GM12874 (cell line): ENCODE measurements at regions not wholly inside any gene's neighbourhood (a gene's known extent, or its start where the extent isn't known, plus 50 kb on each side); places are given as distances from the start of the nearest gene placed in this dataset.

Source experiments
- TF ChIP-seq, protein P1 (sequence below): IDR thresholded peaks from 2 replicates; pipeline ENCODE4 v1.5.1; 2011; ENCODE audit warnings: low read depth, mild to moderate bottlenecking, control low read depth, low read length, moderate library complexity; ENCODE audit not compliant: insufficient read depth

DNA sequence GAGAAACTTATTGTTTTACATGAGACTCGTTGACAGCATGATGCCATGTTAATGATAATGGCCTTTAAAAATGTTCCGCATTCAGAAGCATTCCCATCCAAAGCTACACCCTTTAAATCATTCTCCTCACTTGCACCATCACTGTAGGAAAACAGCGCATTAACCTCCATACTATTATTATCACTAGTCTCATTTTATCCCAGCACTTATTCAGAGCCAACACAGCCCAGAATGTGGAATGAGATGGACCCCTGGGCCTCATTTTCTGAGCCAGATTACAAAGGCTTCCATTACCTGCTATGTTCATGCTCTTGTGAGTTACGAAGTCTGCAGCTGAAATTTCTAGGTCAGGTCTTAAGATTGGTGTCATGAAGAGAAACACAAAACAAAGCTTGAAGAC is 159.4 kb downstream of the HS3ST3A1 start:
- TF ChIP-seq, protein P1, sequence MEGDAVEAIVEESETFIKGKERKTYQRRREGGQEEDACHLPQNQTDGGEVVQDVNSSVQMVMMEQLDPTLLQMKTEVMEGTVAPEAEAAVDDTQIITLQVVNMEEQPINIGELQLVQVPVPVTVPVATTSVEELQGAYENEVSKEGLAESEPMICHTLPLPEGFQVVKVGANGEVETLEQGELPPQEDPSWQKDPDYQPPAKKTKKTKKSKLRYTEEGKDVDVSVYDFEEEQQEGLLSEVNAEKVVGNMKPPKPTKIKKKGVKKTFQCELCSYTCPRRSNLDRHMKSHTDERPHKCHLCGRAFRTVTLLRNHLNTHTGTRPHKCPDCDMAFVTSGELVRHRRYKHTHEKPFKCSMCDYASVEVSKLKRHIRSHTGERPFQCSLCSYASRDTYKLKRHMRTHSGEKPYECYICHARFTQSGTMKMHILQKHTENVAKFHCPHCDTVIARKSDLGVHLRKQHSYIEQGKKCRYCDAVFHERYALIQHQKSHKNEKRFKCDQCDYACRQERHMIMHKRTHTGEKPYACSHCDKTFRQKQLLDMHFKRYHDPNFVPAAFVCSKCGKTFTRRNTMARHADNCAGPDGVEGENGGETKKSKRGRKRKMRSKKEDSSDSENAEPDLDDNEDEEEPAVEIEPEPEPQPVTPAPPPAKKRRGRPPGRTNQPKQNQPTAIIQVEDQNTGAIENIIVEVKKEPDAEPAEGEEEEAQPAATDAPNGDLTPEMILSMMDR = no peak

DNA sequence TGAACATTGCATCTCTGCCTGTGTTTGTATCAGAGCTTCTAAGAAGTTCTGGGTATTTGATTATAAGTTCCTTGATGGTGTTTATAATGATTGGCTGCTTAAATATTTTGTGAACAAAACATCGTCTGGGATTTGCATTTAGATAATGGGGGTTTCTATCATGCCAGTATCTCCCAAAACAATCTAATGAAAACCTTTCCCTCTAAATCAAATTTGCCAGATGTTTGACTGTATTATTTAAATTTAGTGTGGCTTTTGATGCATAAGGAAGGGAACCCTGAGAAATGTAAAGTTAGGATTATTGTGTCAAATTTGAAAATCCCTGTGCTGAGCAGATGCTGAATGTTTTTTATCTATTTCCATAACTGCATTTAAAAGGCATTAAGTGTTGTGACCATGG is 159.9 kb downstream of the HS3ST3A1 start:
- TF ChIP-seq, protein P1 = no peak

DNA sequence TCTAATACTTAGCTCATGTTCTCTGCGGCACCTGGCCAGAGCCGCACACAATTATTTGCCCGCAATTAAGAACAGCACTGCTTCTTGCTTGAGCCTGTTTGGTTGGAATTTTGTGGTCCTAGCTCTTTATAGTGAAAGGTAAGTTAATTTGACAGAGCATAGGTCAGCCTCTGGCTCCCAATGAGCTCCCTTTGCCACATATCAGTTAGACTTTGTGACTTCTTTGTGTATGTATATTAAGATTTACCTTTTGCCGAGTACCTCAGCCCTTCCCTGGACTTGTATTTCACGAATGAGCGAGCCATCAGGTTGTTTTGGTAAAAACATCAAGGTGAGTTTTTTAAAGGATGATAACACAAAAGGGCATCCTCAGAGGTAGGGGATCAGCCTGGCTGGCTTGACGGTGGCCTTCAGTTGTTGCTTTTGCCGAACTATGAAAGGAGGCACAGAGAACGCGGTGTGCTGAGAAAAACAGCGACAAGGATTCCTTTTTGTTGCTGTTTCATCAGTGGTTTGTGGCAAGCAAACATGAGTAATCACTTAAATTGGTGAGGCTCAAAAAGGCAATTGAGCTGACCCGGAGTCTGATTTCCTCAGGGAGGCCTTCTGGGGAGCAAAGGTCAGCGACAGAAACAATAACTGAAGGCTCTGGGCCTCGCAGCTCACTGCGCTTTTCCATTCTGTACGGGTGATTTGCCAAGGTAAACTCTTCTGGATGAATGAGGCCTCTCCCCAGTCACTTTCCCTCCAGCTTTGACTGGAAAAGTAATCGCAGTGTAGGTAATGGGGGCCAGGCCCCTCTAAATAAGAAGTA is 163.6 kb downstream of the HS3ST3A1 start:
- TF ChIP-seq, protein P1 = no peak

DNA sequence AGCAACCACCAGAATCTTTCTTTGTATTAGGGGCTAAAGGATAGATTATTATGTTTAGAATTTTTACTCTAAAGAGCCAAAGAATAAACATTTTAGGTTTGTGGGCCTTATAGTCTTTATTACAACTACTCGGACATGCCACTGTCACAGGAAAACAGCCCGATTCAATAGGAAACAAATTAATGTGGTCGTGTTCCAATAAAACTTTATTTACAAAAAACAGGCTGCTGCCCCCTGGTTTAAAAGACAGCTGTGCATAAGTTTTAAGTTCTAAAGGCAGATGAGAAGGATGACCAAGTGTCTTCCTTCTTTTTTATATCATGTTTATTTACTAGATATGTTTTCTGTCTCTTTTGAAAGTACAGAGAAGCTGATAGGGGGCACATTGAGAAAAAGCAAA is 166.5 kb downstream of the HS3ST3A1 start:
- TF ChIP-seq, protein P1 = no peak

DNA sequence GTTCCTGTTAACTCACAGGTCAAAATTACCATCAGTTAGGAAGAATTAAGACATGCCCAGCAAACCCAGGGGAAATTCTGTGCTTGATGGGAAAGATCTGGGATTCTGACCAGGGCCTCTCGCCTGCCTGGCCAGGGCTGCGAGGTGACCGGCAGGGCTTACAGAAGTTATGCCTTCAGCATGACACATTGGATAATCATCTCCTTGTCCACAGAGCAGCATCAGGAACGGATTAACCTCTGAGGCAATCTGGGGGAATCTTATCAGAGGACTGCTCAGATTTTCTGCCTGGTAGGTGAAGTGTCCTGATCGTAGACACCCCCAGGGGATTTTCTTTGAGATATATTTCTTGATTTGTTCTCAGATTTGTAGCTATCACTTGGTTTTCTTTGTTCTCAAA is 172.5 kb downstream of the HS3ST3A1 start:
- TF ChIP-seq, protein P1 = no peak

DNA sequence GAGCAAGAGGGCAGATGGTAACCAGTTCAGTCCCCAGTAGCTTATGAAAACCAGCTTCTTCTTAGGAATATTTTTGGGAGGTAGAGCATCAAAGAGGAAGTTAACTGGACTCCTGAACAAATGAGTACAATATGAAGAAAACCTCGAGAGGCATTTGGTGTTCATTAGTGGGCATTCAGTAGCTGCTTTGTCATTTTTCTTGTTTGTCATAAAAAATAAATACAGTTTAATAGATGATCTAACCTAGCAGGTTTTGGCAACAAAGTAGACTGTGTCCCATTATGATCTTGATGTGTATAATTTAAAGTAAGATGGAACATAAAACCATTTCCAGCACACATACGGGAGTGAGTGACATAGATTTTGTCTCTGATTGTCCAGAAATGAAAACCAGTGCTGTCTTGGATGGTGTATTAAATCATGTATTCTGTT is 173.1 kb downstream of the HS3ST3A1 start:
- TF ChIP-seq, protein P1 = no peak

DNA sequence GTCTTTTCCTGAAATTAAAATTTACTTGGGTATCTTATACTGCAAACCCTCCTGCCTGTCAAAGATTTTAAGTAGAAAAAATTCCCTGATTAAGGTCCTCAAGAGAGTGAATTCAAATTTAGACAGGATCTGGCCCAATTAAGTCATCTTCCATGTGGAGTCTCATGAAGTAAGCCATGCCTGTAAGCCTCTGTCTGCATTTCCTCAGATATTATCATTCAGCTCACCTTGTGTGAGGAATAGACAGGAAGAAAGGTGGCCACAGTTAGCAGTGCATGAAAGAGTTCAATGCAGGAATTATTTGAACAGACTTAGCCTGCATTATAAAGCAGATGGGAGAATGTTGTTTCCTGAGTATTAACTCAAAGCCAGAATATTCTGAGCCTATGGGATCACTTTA is 174.7 kb downstream of the HS3ST3A1 start:
- TF ChIP-seq, protein P1 = no peak
